ENCODE measurements at regions not wholly inside any gene's neighbourhood (a gene's known extent, or its start where the extent isn't known, plus 50 kb on each side); places are given as distances from the start of the nearest gene placed in this dataset.
"Not testable (repeated sequence)": the region's sequence is repeated elsewhere in the genome, so short reads cannot be mapped to it uniquely, and the experiment has no call there.

DNA sequence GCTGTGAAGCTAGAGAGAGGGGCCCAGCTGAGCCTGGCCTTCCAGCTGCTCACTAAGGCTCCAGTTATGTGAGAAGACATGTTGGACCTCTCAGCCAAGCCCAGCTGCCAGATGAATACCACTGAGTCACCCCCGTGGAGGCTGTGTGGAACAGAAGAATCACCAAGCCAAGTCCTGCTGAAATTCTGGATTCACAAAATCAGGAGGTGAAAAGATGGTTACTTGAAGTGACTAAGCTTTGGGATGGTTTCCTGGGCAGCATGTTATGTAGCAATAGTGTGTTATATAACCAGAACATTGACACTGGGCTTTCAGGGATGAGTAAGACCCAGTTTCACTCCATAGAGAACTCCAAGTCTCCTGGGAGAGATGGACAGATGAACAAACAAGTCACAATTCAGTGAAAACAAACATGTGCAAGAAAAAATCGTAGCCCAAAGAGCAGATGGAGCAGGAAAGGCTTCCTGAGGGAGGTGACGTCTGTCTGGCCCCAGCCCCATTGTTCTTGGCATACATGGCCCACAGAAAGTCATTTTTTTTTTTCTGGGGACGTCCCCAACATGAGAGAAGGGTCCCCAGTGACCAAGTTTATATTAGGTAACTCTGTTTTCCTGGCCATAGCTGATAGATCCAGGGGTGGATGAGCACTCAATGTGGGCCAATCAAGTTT, 64.1 kb upstream of the PDZD8 start:
- H3K9me3 Mint-ChIP-seq: no peaks in the 10 kb centered on the region
- H3K27me3 Mint-ChIP-seq: peaks cover 33% of the 10 kb centered on the region
- ChIA-PET POLR2A (no interaction called here), CTCF (interaction anchor here (1.1 kb wide), 1 partner anchor 223 kb away, joined by 4 read pairs; no protein-coding TSS in a partner anchor)
- no peaks in the 10 kb centered on the region for H3K36me3 Mint-ChIP-seq
- intact Hi-C loops (cut with micrococcal nuclease): no loop called here
- H3K4me3 Mint-ChIP-seq: no peak overlapping the region
- DNase-seq: no peak
- H3K27ac Mint-ChIP-seq: no peak overlapping the region
- no peaks in the 10 kb centered on the region for H3K4me1 Mint-ChIP-seq (ENCODE audit: low read depth)

- no peaks in the 10 kb centered on the region for H3K36me3 Mint-ChIP-seq
- no peak overlapping the region for H3K4me3 Mint-ChIP-seq
- no peaks in the 10 kb centered on the region for H3K4me1 Mint-ChIP-seq (ENCODE audit: low read depth)
- H3K27me3 Mint-ChIP-seq: peaks cover 25% of the 10 kb centered on the region
- POLR2A ChIA-PET: no interaction called here
- CTCF ChIA-PET: no interaction called here
- H3K9me3 Mint-ChIP-seq: no peaks in the 10 kb centered on the region
- no peak for DNase-seq
- intact Hi-C loops (cut with micrococcal nuclease): no loop called here
- H3K27ac Mint-ChIP-seq: no peak overlapping the region
These were observed 57.6 kb upstream of the PDZD8 start for GRCh38 chr10:117432866-117433265.

- Mint-ChIP-seq H3K27ac (no peak overlapping the region), H3K9me3 (no peaks in the 10 kb centered on the region), H3K27me3 (peaks cover 19% of the 10 kb centered on the region), H3K4me3 (no peak overlapping the region), H3K36me3 (no peaks in the 10 kb centered on the region), H3K4me1 (ENCODE audit: low read depth) (no peaks in the 10 kb centered on the region)
- DNase-seq: no peak
- intact Hi-C loops (cut with micrococcal nuclease): no loop called here
- ChIA-PET POLR2A (no interaction called here), CTCF (interaction anchor here (0.8 to 1.3 kb wide), 2 partner anchors 10 to 11 kb away, joined by 3 to 6 read pairs; no protein-coding TSS in a partner anchor)
These were observed 55.9 kb upstream of the PDZD8 start for GRCh38 chr10:117431160-117431559.

GRCh38 chr10:117430535-117430934, 55.3 kb upstream of the PDZD8 start:
- intact Hi-C loops (cut with micrococcal nuclease); H3K27ac Mint-ChIP-seq; H3K4me1 Mint-ChIP-seq (ENCODE audit: low read depth); DNase-seq; POLR2A ChIA-PET; H3K4me3 Mint-ChIP-seq; H3K36me3 Mint-ChIP-seq; H3K9me3 Mint-ChIP-seq: not testable (repeated sequence)
- CTCF ChIA-PET: interaction anchor here (0.8 kb wide), 1 partner anchor 10 kb away, joined by 3 read pairs; no protein-coding TSS in a partner anchor
- H3K27me3 Mint-ChIP-seq: peaks cover 17% of the 10 kb centered on the region

DNA sequence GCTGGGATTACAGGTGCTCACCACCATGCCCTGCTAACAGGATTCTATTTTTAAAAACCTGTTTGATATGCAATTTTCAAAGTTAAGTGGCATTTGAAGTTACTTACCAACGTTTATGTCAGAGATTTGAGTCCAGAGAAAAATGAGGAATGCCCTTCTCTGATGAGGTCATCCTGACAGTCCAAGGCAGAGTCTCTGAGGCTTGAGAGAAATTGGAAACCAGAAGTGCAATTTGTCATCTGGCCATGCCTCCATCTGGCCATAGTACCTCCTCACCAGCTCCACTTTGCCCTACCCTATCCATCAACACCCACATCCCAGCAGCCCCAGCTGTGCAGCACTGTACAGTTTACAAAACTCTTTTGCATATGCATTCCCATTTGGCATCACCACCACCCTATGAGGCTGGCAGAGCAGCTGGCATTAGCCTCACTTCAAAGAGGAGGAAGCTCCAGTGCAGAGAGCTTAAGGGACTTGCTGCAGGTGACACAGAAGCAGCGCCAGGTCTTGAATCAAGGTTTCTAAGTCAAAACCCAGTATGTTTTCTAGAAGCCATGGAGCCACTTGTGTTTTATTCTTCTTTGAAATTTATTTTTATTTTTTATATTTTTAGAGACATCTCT, 54.5 kb upstream of the PDZD8 start:
- intact Hi-C loops (cut with micrococcal nuclease): no loop called here
- CTCF ChIA-PET: interaction anchor here (1.3 kb wide), 1 partner anchor 13 kb away, joined by 6 read pairs; no protein-coding TSS in a partner anchor

GRCh38 chr10:117427356-117427755, 52.1 kb upstream of the PDZD8 start:
- no peak overlapping the region for H3K4me3 Mint-ChIP-seq
- intact Hi-C loops (cut with micrococcal nuclease): no loop called here
- no peak overlapping the region for H3K27ac Mint-ChIP-seq
- CTCF ChIA-PET: interaction anchor here (0.7 to 1.8 kb wide), 4 partner anchors 11 to 778 kb away, joined by 3 to 7 read pairs (median 3); no protein-coding TSS in a partner anchor
- no peaks in the 10 kb centered on the region for H3K9me3 Mint-ChIP-seq
- DNase-seq: no peak
- no peaks in the 10 kb centered on the region for H3K36me3 Mint-ChIP-seq
- H3K27me3 Mint-ChIP-seq: peaks cover 4% of the 10 kb centered on the region
- H3K4me1 Mint-ChIP-seq (ENCODE audit: low read depth): no peaks in the 10 kb centered on the region
- POLR2A ChIA-PET: no interaction called here

More for the DNA sequence above, 54.5 kb upstream of the PDZD8 start:
- Mint-ChIP-seq H3K4me1 (ENCODE audit: low read depth) (no peaks in the 10 kb centered on the region), H3K9me3 (no peaks in the 10 kb centered on the region), H3K36me3 (no peaks in the 10 kb centered on the region), H3K27ac (no peak overlapping the region), H3K4me3 (no peak overlapping the region), H3K27me3 (peaks cover 17% of the 10 kb centered on the region)
- no peak for DNase-seq
- POLR2A ChIA-PET: no interaction called here

DNA sequence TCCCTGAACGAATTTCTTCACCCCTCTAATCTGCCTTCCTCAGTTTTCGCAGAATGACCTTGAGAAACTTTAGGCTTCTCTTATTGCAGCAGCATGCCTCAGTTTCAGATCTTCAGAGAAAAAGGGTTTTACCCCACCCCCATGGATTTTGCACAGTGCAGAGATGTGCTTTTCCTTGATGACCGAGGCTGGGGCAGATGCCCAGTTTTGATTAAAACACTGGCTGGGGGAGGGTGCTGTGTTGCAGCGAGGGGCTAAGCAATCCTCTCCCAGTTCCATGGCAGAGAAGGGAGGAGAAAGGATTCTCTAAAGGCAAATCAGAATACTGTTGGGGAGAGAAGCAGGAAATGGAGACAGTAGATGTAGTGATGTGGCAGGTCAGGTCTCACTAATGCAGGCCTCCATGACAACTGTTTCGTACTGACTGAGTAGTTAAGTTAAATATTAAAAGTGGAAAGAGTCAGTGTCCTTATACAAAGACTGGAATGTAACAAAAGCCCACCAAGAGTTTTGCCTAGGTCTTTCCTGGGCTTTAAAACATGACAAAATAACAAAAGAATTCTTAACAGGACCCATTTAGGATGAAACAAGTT, 50.8 kb upstream of the PDZD8 start:
- intact Hi-C loops (cut with micrococcal nuclease): no loop called here

GRCh38 chr10:117424883-117425649, 49.8 kb upstream of the PDZD8 start:
- intact Hi-C loops (cut with micrococcal nuclease): no loop called here
- Mint-ChIP-seq H3K36me3 (no peaks in the 10 kb centered on the region), H3K9me3 (peaks cover 6% of the 10 kb centered on the region), H3K4me1 (ENCODE audit: low read depth) (no peaks in the 10 kb centered on the region), H3K4me3 (no peak overlapping the region), H3K27ac (no peak overlapping the region), H3K27me3 (peaks cover 2% of the 10 kb centered on the region)
- ChIA-PET CTCF (no interaction called here), POLR2A (no interaction called here)
- DNase-seq: no peak

More for the DNA sequence above, 50.8 kb upstream of the PDZD8 start:
- no peak for DNase-seq
- Mint-ChIP-seq H3K36me3 (no peaks in the 10 kb centered on the region), H3K4me3 (no peak overlapping the region), H3K4me1 (ENCODE audit: low read depth) (no peaks in the 10 kb centered on the region), H3K27me3 (peaks cover 2% of the 10 kb centered on the region), H3K9me3 (peaks cover 3% of the 10 kb centered on the region), H3K27ac (no peak overlapping the region)
- ChIA-PET CTCF (interaction anchor here (1.4 kb wide), 1 partner anchor 209 kb away, joined by 3 read pairs; no protein-coding TSS in a partner anchor), POLR2A (no interaction called here)
